ENCODE measurements at regions not wholly inside any gene's neighbourhood (a gene's known extent, or its start where the extent isn't known, plus 50 kb on each side); places are given as distances from the start of the nearest gene placed in this dataset.

DNA sequence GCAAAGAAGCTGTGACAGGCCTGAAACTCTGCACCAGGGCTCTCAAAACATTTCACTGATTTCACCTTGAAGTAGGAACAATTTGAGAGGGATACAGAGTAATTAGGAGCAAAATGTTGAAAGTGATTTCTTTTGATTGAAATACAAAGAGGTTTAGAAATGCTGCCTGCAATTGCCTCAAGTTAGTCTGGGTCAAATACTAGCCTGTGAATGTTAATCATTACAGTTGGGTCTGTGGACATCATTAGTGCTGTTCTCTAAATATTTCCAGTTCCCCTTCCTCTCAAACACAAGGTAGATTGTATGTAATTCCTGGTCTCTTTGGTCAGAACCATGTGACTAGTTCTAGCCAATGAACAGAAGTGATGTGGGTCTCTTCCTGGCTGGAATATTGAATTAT is 152.3 kb upstream of the TSC22D2 start:
- peaks cover 0 to 4% of the 10 kb centered on the region in 2 experiments; a peak in 1 of 4 replicates for H3K79me1 ChIP-seq (ENCODE audit: low read depth in 1 of 2, low read length in 2 of 2)
- no peaks in the 10 kb centered on the region for H3K9me3 ChIP-seq (ENCODE audit: control insufficient read depth, insufficient read depth, low read length)
- peaks cover 7% of the 10 kb centered on the region; the same call in 1 of the 2 replicates for H3K9me1 ChIP-seq (ENCODE audit: insufficient read depth, low read length)
- no peak for DNase-seq
- H3K4me2 ChIP-seq (ENCODE audit: low read depth, low read length): no peak overlapping the region
- no peak overlapping the region; the same call in 1 of the 2 replicates for H4K5ac ChIP-seq (ENCODE audit: low read depth, low read length)
- peak overlapping the region; percentile 32; the same call in 1 of the 3 replicates for H2BK15ac ChIP-seq (ENCODE audit: low read depth, low read length)
- H3K18ac ChIP-seq (ENCODE audit: low read depth, low read length): no peak overlapping the region; the same call in 1 of the 2 replicates
- peak overlapping the region; percentile 44; the same call in 1 of the 2 replicates for H3K23ac ChIP-seq (ENCODE audit: low read depth, low read length)
- dilution Hi-C loops (cut with HindIII; ENCODE audit: low sequenced_read_pairs, unreplicated experiment) (no loop called here), intact Hi-C loops (cut with micrococcal nuclease) (no loop called here), in situ Hi-C loops (cut with MboI; ENCODE audit: low sequenced_read_pairs) (no loop called here)
- no peak overlapping the region for H3K4me3 ChIP-seq (ENCODE audit: insufficient read depth, low read depth, low read length)
- ChIA-PET CTCF (no interaction called here), POLR2A (ENCODE audit: unreplicated experiment) (no interaction called here)
- H2BK120ac ChIP-seq (ENCODE audit: low read depth, low read length): 0 out of 2 replicates have a peak overlapping the region, but pooled peaks have one; percentile 12
- no peak for TF ChIP-seq CHD1 (IDR thresholded peaks at IDR 0.05; ENCODE audit: low read depth, low read length)
- no peak for TF ChIP-seq POLR2A (IDR thresholded peaks at IDR 0.05; ENCODE audit: low read depth, low read length)
- TF ChIP-seq RFX5 (IDR thresholded peaks at IDR 0.05; ENCODE audit: low read depth, low read length): no peak
- no peak for TF ChIP-seq BHLHE40 (IDR thresholded peaks at IDR 0.05; ENCODE audit: low read depth, low read length)
- TF ChIP-seq CEBPB (IDR thresholded peaks at IDR 0.05; ENCODE audit: low read depth, low read length): no peak
- TF ChIP-seq NFE2L2 (IDR thresholded peaks at IDR 0.05; ENCODE audit: low read depth, low read length): no peak
- TF ChIP-seq RAD21 (IDR thresholded peaks at IDR 0.05; ENCODE audit: low read length): no peak
- peak overlapping the region in 1 of 2 experiments; percentile 17; a peak in 1 of 4 replicates for H4K8ac ChIP-seq (ENCODE audit: low read depth in 2 of 2, low read length in 2 of 2)
- no peak overlapping the region for H2AK9ac ChIP-seq (replicated peaks; ENCODE audit: low read depth, low read length, poor library complexity)
- peak overlapping the region; percentile 4; the same call in 1 of the 2 replicates for H3K4ac ChIP-seq (ENCODE audit: low read depth, low read length)
- no peak overlapping the region for H3K14ac ChIP-seq (replicated peaks; ENCODE audit: low read depth, low read length)
- no TSS peak for BruUV-seq (replicated peaks)
- no peak overlapping the region for H2BK5ac ChIP-seq (ENCODE audit: low read depth, low read length, poor library complexity, severe bottlenecking)
- H3K4me1 ChIP-seq (ENCODE audit: control insufficient read depth, insufficient read depth, low read length): peaks cover 12% of the 10 kb centered on the region
- H3K27me3 ChIP-seq (ENCODE audit: control insufficient read depth, insufficient read depth, low read length): no peaks in the 10 kb centered on the region
- no peaks in the 10 kb centered on the region for H4K20me1 ChIP-seq (ENCODE audit: insufficient read depth, low read length)
- no peak overlapping the region for H2AFZ ChIP-seq (replicated peaks; ENCODE audit: low read length, poor library complexity)
- no peak overlapping the region for H4K91ac ChIP-seq (ENCODE audit: insufficient read depth, low read depth, low read length)
- H3K56ac ChIP-seq (ENCODE audit: extremely low read depth, insufficient read depth, low read length): no peak overlapping the region
- peak overlapping the region; percentile 43; the same call in 1 of the 2 replicates for H2AK5ac ChIP-seq (ENCODE audit: low read depth, low read length)
- H2BK20ac ChIP-seq (ENCODE audit: low read depth, low read length): no peak overlapping the region
- H3K36me3 ChIP-seq (ENCODE audit: control insufficient read depth, insufficient read depth, low read length): no peaks in the 10 kb centered on the region
- no peak for ATAC-seq (ENCODE audit: low read depth)
- H3K9ac ChIP-seq (ENCODE audit: low read depth, low read length): no peak overlapping the region
- no peak overlapping the region for H3K27ac ChIP-seq (ENCODE audit: insufficient read depth, low read length)

All from IMR-90 (cell line).